Thoracic aorta (tissue), 2 donors: ENCODE measurements at regions not wholly inside any gene's neighbourhood (a gene's known extent, or its start where the extent isn't known, plus 50 kb on each side); places are given as distances from the start of the nearest gene placed in this dataset.

Experiments
- ATAC-seq: fragments of 150-250 bp; one replicate; pipeline ENCODE4 v1.8.0; 2017; ENCODE audit warnings: low read depth; ENCODE audit not compliant: insufficient number of reproducible peaks, low FRiP score
- DNase-seq: peaks from one replicate; pipeline ENCODE4 v3.0.0-alpha.2; 2020; ENCODE audit warnings: low spot score
- H3K27ac ChIP-seq, 2 donors: fragments of 200-600 bp; sonication (generic); 1 replicate in 1 of 2; 2 replicates in 1 of 2; pipeline ENCODE4 v1.5.1; 2016; ENCODE audit warnings: mild to moderate bottlenecking in 2 of 2, moderate library complexity in 2 of 2
- H3K27me3 ChIP-seq: fragments of 200-600 bp; sonication (generic); replicated peaks from 2 replicates; pipeline ENCODE4 v1.6.0; 2016; ENCODE audit warnings: mild to moderate bottlenecking; ENCODE audit not compliant: insufficient read depth
- H3K36me3 ChIP-seq: fragments of 200-600 bp; sonication (generic); one replicate; pipeline ENCODE4 v1.5.1; 2016
- H3K4me1 ChIP-seq, 2 donors: fragments of 200-600 bp; sonication (generic); 1 replicate in 1 of 2; 2 replicates in 1 of 2; pipeline versions ENCODE4 v1.5.1 to v1.6.0; 2016; ENCODE audit warnings: low read depth in 2 of 2, mild to moderate bottlenecking in 1 of 2; ENCODE audit not compliant: control insufficient read depth in 1 of 2
- H3K4me3 ChIP-seq: fragments of 200-600 bp; sonication (generic); 2 replicates; pipeline ENCODE4 v1.5.1; 2016; ENCODE audit warnings: mild to moderate bottlenecking
- H3K9me3 ChIP-seq: fragments of 200-600 bp; sonication (generic); 2 replicates; pipeline ENCODE4 v1.5.1; 2016
- CTCF ChIP-seq: fragments of 200-600 bp; sonication (generic); IDR thresholded peaks from one replicate; pipeline ENCODE4 v1.5.1; 2019; ENCODE audit warnings: antibody characterized with exemption

DNA sequence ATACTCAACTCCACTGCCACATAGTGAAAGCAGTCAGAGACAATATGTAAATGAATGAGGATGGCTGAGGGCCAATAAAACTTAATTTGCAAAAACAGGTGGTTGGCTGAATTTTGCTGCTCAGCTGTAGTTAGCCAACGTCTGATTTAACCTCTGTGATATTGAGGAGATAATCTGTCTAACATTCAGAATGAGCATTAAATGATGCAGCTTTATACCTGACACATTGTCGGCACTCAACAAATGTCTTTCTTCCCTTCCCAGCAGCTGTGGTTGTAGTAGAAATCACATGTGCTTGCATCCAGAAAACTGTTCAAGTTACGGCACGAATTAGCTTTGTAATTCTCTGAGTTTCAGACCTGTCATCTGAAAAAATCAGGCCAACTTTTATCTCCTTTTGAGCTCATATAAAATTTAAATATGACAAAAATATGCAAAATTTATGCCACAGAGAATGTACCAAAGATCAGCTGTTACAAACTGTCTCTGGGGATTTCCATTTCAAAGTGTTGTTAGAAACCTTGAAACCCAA lies 1239.7 kb downstream of the GATA3 start:
- no peak for ATAC-seq
- TF ChIP-seq CTCF, result no peak
- no peaks in the 10 kb centered on the region for H3K27me3 ChIP-seq
- H3K4me3 ChIP-seq, result no peak overlapping the region
- no peaks in the 10 kb centered on the region for H3K9me3 ChIP-seq
- H3K27ac ChIP-seq, result no peak overlapping the region
- H3K4me1 ChIP-seq, result no peaks in the 10 kb centered on the region
- no peak for DNase-seq
- H3K36me3 ChIP-seq, result no peaks in the 10 kb centered on the region

- no peak for ATAC-seq
- Histone ChIP-seq H3K27ac (no peak overlapping the region), H3K4me3 (no peak overlapping the region), H3K36me3 (no peaks in the 10 kb centered on the region), H3K4me1 (no peaks in the 10 kb centered on the region), H3K9me3 (no peaks in the 10 kb centered on the region), H3K27me3 (no peaks in the 10 kb centered on the region)
- TF ChIP-seq CTCF, result no peak
- no peak for DNase-seq
These were observed 1240.4 kb downstream of the GATA3 start for GRCh38 chr10:9294865-9295264.

DNA sequence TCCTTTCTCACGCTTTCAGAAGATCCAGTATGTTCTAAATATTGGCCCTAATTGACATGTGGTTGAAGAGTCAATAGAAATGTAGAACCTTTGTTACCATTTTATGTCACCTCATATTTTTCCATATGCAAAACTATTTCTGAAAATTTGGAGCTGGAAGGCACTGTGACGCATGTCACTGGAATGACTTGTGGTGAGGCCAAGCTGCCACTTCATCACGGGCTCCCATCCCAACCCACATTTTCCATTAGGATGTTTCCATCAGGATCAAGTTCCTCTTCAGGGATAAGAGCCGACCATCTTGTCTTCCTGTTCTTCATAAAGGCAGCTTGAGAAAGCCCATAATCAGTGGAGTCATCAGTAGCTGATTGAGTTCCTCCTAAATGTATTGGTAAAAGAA lies 1241.7 kb downstream of the GATA3 start:
- ATAC-seq (no peak), DNase-seq (no peak)
- Histone ChIP-seq H3K27me3 (no peaks in the 10 kb centered on the region), H3K27ac (no peak overlapping the region), H3K4me3 (no peak overlapping the region), H3K9me3 (no peaks in the 10 kb centered on the region), H3K36me3 (no peaks in the 10 kb centered on the region), H3K4me1 (no peaks in the 10 kb centered on the region)
- TF ChIP-seq CTCF, result no peak

DNA sequence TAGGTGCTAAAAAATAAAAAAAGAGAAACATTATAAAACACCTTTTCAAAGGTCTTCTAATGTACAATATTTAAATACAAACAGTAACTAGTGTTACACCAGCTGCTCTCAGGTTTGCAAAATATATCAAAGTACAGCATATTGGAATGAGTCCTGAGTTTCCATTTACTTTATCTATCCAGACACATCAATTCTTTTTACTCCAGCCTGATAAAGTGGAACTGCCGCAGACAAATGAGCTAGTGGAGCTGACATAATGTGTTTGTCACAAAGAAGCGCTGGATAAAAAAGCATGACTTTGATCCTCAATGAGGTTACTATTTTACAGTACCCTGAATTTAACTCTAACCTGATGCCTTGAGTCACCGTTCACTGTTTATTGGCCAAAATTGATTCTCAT lies 1243.1 kb downstream of the GATA3 start:
- TF ChIP-seq CTCF, result no peak
- ATAC-seq, result no peak

GRCh38 chr10:9299966-9300365 lies 1245.5 kb downstream of the GATA3 start:
- Histone ChIP-seq H3K9me3 (no peaks in the 10 kb centered on the region), H3K4me3 (no peak overlapping the region), H3K4me1 (no peaks in the 10 kb centered on the region), H3K27me3 (no peaks in the 10 kb centered on the region), H3K27ac (no peak overlapping the region), H3K36me3 (no peaks in the 10 kb centered on the region)
- no peak for DNase-seq
- ATAC-seq, result no peak
- TF ChIP-seq CTCF, result no peak

More for the DNA sequence above, 1243.1 kb downstream of the GATA3 start:
- no peaks in the 10 kb centered on the region for H3K9me3 ChIP-seq
- DNase-seq, result no peak
- no peak overlapping the region for H3K4me3 ChIP-seq
- no peak overlapping the region for H3K27ac ChIP-seq
- H3K4me1 ChIP-seq, result no peaks in the 10 kb centered on the region
- H3K36me3 ChIP-seq, result no peaks in the 10 kb centered on the region
- H3K27me3 ChIP-seq, result no peaks in the 10 kb centered on the region
